ENCODE measurements at regions not wholly inside any gene's neighbourhood (a gene's known extent, or its start where the extent isn't known, plus 50 kb on each side); places are given as distances from the start of the nearest gene placed in this dataset.
A peak's percentile ranks its signal among the peaks of the same experiment; 100 is the strongest.

- ATAC-seq = no peak
- Mint-ChIP-seq H3K4me3 (no peak overlapping the region), H3K4me1 (no peaks in the 10 kb centered on the region), H3K27ac (no peak overlapping the region), H3K9me3 (peaks cover 2% of the 10 kb centered on the region), H3K36me3 (no peaks in the 10 kb centered on the region), H3K27me3 (peaks cover 8% of the 10 kb centered on the region)
These were observed 123.8 kb upstream of the STARD3NL start for GRCh38 chr7:38054199-38054598.

GRCh38 chr7:38057829-38058228 is 120.2 kb upstream of the STARD3NL start:
- Mint-ChIP-seq H3K36me3 (no peaks in the 10 kb centered on the region), H3K4me3 (no peak overlapping the region), H3K27ac (no peak overlapping the region), H3K4me1 (no peaks in the 10 kb centered on the region), H3K27me3 (peaks cover 7% of the 10 kb centered on the region), H3K9me3 (no peaks in the 10 kb centered on the region)
- ATAC-seq = no peak

GRCh38 chr7:38060116-38060515 is 117.9 kb upstream of the STARD3NL start:
- peaks cover 17% of the 10 kb centered on the region for H3K27me3 Mint-ChIP-seq
- H3K36me3 Mint-ChIP-seq = no peaks in the 10 kb centered on the region
- H3K4me3 Mint-ChIP-seq = no peak overlapping the region
- ATAC-seq = no peak
- H3K4me1 Mint-ChIP-seq = no peaks in the 10 kb centered on the region
- no peaks in the 10 kb centered on the region for H3K9me3 Mint-ChIP-seq
- H3K27ac Mint-ChIP-seq = no peak overlapping the region

GRCh38 chr7:38060637-38061036 is 117.4 kb upstream of the STARD3NL start:
- ATAC-seq = no peak
- H3K4me3 Mint-ChIP-seq = no peak overlapping the region
- H3K36me3 Mint-ChIP-seq = no peaks in the 10 kb centered on the region
- peaks cover 17% of the 10 kb centered on the region for H3K27me3 Mint-ChIP-seq
- no peaks in the 10 kb centered on the region for H3K4me1 Mint-ChIP-seq
- no peaks in the 10 kb centered on the region for H3K9me3 Mint-ChIP-seq
- H3K27ac Mint-ChIP-seq = no peak overlapping the region

DNA sequence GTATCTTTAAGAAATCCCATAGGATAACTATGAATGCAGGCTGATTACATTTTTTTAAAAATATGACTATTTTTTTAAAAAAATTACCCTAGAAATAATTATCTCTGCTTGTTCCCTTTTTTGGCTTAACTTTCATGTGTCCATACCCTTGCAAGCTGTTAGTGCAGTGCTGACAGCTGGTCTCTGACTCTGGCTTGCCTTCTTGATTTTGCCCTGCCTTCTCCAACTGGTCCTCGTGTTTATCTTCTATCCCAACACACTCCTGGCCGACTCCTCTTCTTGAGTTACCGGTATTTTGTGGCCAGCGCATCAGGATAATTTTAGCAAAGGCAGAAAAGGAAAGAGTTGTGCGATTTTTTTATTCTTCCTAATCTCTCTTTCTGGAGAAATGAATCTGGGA is 111.7 kb upstream of the STARD3NL start:
- H3K27ac Mint-ChIP-seq = no peak overlapping the region
- H3K9me3 Mint-ChIP-seq = no peaks in the 10 kb centered on the region
- peaks cover 31% of the 10 kb centered on the region for H3K27me3 Mint-ChIP-seq

GRCh38 chr7:38068461-38068860 is 109.6 kb upstream of the STARD3NL start:
- Mint-ChIP-seq H3K4me3 (no peak overlapping the region), H3K4me1 (no peaks in the 10 kb centered on the region), H3K27me3 (peaks cover 18% of the 10 kb centered on the region), H3K27ac (no peak overlapping the region), H3K36me3 (no peaks in the 10 kb centered on the region), H3K9me3 (no peaks in the 10 kb centered on the region)
- no peak for ATAC-seq

More for the DNA sequence above, 111.7 kb upstream of the STARD3NL start:
- Mint-ChIP-seq H3K4me3 (no peak overlapping the region), H3K4me1 (no peaks in the 10 kb centered on the region), H3K36me3 (no peaks in the 10 kb centered on the region)
- no peak for ATAC-seq

DNA sequence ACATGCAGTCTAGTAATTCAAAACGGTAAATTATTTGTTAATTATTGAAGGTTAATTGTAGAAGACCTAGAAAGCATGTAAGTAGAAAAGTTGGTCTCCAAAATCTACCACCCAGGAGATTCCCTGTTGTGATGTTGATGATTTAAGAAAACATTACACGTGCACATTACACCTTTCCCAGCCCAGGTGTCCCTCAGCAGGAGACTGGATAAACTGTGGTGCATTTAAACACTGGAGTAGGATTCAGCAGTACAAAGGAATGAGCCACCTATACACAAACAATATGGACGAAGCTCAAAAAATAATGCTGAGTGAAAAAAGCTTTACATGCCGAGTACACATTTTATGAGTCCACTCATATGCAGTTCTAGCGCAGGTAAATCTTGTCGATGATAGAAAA is 109.0 kb upstream of the STARD3NL start:
- Mint-ChIP-seq H3K4me3 (no peak overlapping the region), H3K27me3 (peaks cover 20% of the 10 kb centered on the region), H3K27ac (no peak overlapping the region), H3K4me1 (no peaks in the 10 kb centered on the region), H3K9me3 (no peaks in the 10 kb centered on the region), H3K36me3 (no peaks in the 10 kb centered on the region)
- no peak for ATAC-seq

DNA sequence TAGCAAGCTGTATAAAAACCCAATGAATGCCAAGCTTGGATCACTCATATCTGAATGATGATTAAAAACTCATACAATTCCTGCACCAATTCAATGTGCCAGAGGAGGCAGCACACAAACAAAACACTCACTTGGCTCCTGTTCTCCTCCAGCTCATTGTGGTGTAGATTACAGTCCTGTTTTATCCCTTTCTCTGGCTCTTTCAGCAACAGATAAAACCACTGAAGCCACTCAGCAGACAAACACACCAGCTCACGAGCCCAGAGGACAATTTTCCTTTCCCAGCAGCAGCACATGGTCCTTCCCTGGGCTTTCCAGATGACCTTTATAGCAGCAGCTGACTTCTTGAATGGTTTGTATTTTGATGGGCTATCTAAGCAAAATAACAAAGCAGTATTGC is 107.3 kb upstream of the STARD3NL start:
- H3K36me3 Mint-ChIP-seq = no peaks in the 10 kb centered on the region
- no peaks in the 10 kb centered on the region for H3K9me3 Mint-ChIP-seq
- H3K4me3 Mint-ChIP-seq = no peak overlapping the region
- H3K27ac Mint-ChIP-seq = no peak overlapping the region
- no peaks in the 10 kb centered on the region for H3K4me1 Mint-ChIP-seq
- peaks cover 35% of the 10 kb centered on the region for H3K27me3 Mint-ChIP-seq
- no peak for ATAC-seq

DNA sequence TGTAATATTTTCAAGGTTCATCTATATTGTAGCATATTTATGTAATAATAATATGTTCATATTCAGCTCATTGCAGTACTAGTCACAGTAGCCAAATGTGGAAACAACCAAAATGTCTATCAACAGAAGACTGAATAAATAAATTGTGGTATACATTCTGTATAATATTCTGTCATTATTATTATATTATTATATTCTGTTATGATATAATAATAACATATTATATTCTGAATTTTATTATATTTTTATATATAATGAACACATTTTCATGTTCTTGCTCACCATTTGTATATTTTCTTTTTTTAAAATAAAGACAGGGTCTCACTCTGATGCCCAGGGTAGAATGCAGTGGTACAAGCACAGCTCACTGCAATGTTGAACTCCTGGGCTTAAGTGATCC is 91.2 kb upstream of the STARD3NL start:
- no peak for ATAC-seq
- H3K27me3 Mint-ChIP-seq = peaks cover 34% of the 10 kb centered on the region
- H3K9me3 Mint-ChIP-seq = peaks cover 10% of the 10 kb centered on the region
- no peak overlapping the region for H3K27ac Mint-ChIP-seq
- H3K36me3 Mint-ChIP-seq = no peaks in the 10 kb centered on the region
- no peaks in the 10 kb centered on the region for H3K4me1 Mint-ChIP-seq
- no peak overlapping the region for H3K4me3 Mint-ChIP-seq

DNA sequence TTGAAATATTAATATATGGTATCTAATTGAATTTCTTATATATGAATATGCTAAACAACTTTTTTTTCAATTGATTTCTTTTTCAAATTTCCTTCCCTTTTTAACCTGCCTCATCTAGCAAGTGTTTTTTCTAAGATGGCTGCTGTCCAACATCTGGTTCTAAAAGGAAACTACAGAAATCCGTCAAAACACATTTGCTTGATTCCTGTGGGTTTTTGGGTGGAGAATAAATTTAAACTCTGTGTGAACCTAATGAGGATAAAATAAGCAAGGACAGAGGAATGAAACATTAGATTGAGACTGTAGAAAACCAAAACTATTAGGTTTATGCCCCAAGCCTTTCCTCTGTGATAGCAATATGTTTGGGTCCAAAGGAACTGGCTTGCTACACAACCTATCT is 75.5 kb upstream of the STARD3NL start:
- Mint-ChIP-seq H3K4me1 (no peaks in the 10 kb centered on the region), H3K27ac (no peak overlapping the region), H3K27me3 (peaks cover 26% of the 10 kb centered on the region), H3K9me3 (peaks cover 12% of the 10 kb centered on the region), H3K36me3 (no peaks in the 10 kb centered on the region), H3K4me3 (no peak overlapping the region)
- ATAC-seq = no peak

GRCh38 chr7:38105874-38106483 is 72.1 kb upstream of the STARD3NL start:
- no peaks in the 10 kb centered on the region for H3K9me3 Mint-ChIP-seq
- ATAC-seq = no peak
- H3K4me1 Mint-ChIP-seq = no peaks in the 10 kb centered on the region
- no peak overlapping the region for H3K4me3 Mint-ChIP-seq
- no peak overlapping the region for H3K27ac Mint-ChIP-seq
- peaks cover 26% of the 10 kb centered on the region for H3K27me3 Mint-ChIP-seq
- H3K36me3 Mint-ChIP-seq = no peaks in the 10 kb centered on the region

DNA sequence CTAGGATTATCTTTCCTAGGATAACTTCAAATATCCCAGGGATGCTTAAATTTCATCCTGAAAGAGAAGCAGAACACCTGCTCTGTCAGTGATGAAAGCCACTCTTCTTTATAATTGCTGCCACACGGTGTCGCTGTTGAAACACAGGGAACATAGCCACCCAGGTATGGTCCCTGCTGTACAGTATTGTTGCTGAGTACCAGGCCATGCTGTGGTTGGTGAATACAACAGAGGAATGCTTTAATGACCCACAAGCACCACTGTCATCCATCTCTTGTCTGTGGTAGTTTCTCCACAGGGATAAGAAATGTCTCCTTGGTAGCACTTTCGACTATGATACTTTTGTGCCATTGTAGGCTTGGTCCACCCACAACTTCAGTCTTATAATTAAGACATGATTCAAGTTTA is 70.6 kb upstream of the STARD3NL start:
- H3K9me3 Mint-ChIP-seq = no peaks in the 10 kb centered on the region
- no peaks in the 10 kb centered on the region for H3K4me1 Mint-ChIP-seq
- peak; percentile 59 for ATAC-seq
- H3K36me3 Mint-ChIP-seq = no peaks in the 10 kb centered on the region
- H3K27me3 Mint-ChIP-seq = peaks cover 28% of the 10 kb centered on the region
- no peak overlapping the region for H3K4me3 Mint-ChIP-seq
- H3K27ac Mint-ChIP-seq = no peak overlapping the region

DNA sequence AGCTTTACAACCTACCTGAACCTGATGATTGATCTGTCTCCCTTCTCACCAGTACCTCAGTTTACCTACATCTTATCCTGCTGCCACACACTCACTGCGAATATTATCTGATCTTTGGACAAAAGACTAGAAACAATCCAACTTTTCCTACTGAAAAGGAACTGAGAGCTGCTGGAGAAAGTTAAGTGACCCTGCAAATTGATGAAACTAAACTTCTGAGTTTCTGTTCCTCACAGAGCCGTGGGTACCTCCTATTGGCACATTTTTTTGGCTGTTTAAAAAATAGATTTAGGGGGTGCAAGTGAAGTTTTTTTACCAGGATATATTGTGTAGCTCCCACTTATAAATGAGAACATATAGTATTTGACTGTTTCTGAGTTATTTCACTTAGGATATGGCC is 66.0 kb upstream of the STARD3NL start:
- Mint-ChIP-seq H3K4me3 (no peak overlapping the region), H3K4me1 (no peaks in the 10 kb centered on the region), H3K9me3 (no peaks in the 10 kb centered on the region), H3K27ac (no peak overlapping the region), H3K27me3 (peaks cover 36% of the 10 kb centered on the region), H3K36me3 (peaks cover 4% of the 10 kb centered on the region)
- ATAC-seq = no peak

DNA sequence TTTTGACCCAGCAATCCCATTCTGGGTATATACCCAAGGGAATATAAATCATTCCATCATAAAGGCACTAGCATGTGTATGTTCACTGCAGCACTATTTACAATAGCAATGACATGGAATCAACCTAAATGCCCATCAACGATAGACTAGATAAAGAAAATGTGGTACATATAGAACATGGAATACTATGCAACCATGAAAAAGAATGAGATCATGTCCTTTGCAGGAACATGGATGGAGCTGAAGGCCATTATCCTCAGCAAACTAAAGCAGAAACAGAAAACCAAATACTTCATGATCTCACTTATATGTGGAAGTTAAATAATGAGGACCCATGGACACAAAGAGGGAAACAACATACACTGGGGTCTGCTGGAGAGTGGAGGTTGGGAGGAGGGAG is 58.0 kb upstream of the STARD3NL start:
- no peaks in the 10 kb centered on the region for H3K4me1 Mint-ChIP-seq
- H3K27ac Mint-ChIP-seq = no peak overlapping the region
- no peak overlapping the region for H3K4me3 Mint-ChIP-seq
- H3K36me3 Mint-ChIP-seq = peaks cover 5% of the 10 kb centered on the region
- H3K9me3 Mint-ChIP-seq = peaks cover 6% of the 10 kb centered on the region
- ATAC-seq = no peak
- peaks cover 41% of the 10 kb centered on the region for H3K27me3 Mint-ChIP-seq

DNA sequence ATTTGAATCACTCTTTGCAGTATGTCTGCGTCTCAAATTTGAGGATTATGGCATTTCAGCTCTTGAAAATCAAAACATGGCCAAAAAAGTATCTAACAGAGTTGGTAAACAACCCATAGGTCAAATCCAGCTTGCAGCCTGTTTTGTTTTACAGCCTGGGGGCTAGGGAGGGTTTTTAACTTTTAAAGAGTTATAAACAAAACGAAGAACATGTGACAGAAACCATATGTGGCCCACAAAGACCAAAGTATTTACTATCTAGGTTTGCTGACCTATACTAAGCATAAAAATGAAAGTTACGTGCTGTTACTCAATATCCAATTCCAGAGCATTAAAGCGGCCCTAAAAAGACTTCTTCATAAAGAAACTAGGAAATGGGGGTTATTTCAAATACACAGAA is 55.5 kb upstream of the STARD3NL start:
- no peak for ATAC-seq
- no peak overlapping the region for H3K27ac Mint-ChIP-seq
- H3K9me3 Mint-ChIP-seq = peaks cover 6% of the 10 kb centered on the region
- H3K4me1 Mint-ChIP-seq = no peaks in the 10 kb centered on the region
- H3K36me3 Mint-ChIP-seq = peaks cover 5% of the 10 kb centered on the region
- peaks cover 25% of the 10 kb centered on the region for H3K27me3 Mint-ChIP-seq
- H3K4me3 Mint-ChIP-seq = no peak overlapping the region

DNA sequence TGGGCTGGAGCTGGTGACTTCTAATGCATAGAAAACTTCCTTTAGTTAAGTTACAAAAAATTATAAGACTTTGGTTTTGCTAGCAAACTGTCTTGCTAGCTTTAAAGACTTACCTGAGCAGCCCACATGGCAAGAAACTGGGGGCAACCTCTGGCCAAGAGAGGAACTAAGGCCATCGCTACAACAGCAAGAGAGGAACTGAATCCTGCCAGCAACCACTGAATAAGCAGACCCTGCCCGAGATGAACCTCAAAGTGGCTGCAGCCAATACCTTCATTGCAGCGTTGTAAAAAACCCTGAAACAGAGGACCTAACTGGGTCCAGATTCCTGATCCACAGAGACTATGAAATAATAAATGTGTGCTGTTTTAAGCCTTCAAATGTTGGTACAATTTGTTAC is 54.6 kb upstream of the STARD3NL start:
- peak; percentile 62 for ATAC-seq
- H3K4me3 Mint-ChIP-seq = no peak overlapping the region
- H3K36me3 Mint-ChIP-seq = peaks cover 5% of the 10 kb centered on the region
- peaks cover 6% of the 10 kb centered on the region for H3K9me3 Mint-ChIP-seq
- no peaks in the 10 kb centered on the region for H3K4me1 Mint-ChIP-seq
- H3K27ac Mint-ChIP-seq = no peak overlapping the region
- peaks cover 19% of the 10 kb centered on the region for H3K27me3 Mint-ChIP-seq
